ENCODE measurements at regions not wholly inside any gene's neighbourhood (a gene's known extent, or its start where the extent isn't known, plus 50 kb on each side); places are given as distances from the start of the nearest gene placed in this dataset.

DNA sequence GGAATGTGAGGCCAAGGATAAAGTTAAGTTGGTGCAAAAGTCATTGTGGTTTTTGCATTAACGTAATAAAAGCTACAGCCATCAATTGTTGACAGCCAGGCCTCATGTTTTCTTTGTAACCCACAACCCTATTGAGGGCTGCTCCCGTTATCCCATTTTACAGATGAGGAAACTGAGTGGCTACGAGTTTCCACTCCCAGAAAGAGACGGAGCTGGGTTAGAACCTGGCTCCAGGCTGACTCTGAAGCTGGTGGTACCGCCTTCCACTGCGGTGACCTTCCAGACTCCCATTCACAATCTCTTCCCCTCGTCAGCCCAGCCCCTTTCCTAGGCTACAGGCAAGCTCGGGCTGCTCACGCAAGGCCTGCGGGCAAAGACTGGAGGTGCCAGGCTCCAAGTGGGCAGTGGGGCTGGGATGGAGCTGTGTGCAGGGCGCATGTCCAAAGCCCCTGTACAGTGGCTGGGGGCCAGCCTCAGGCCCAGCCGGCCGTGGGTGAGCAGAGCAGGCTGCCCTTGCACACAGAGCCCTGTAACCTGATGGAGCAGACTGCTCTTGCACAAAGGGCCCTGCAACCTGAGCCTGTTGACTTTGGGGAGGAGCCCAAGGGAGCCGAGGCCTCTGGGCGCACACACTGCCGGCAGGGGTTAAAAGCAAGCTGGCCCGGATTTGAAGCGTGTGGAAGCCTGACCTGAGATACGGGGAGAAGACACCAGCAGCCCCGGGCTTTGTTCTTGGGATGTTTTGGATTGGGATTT, 97.4 kb upstream of the TMPRSS2 start (continued):
- TF ChIP-seq, protein P1, sequence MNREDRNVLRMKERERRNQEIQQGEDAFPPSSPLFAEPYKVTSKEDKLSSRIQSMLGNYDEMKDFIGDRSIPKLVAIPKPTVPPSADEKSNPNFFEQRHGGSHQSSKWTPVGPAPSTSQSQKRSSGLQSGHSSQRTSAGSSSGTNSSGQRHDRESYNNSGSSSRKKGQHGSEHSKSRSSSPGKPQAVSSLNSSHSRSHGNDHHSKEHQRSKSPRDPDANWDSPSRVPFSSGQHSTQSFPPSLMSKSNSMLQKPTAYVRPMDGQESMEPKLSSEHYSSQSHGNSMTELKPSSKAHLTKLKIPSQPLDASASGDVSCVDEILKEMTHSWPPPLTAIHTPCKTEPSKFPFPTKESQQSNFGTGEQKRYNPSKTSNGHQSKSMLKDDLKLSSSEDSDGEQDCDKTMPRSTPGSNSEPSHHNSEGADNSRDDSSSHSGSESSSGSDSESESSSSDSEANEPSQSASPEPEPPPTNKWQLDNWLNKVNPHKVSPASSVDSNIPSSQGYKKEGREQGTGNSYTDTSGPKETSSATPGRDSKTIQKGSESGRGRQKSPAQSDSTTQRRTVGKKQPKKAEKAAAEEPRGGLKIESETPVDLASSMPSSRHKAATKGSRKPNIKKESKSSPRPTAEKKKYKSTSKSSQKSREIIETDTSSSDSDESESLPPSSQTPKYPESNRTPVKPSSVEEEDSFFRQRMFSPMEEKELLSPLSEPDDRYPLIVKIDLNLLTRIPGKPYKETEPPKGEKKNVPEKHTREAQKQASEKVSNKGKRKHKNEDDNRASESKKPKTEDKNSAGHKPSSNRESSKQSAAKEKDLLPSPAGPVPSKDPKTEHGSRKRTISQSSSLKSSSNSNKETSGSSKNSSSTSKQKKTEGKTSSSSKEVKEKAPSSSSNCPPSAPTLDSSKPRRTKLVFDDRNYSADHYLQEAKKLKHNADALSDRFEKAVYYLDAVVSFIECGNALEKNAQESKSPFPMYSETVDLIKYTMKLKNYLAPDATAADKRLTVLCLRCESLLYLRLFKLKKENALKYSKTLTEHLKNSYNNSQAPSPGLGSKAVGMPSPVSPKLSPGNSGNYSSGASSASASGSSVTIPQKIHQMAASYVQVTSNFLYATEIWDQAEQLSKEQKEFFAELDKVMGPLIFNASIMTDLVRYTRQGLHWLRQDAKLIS (CRISPR knock-in tag; IDR thresholded peaks at IDR 0.05), result no peak
- TF ChIP-seq FOXK2 (IDR thresholded peaks at IDR 0.05), result no peak
- TF ChIP-seq ZNF816 (CRISPR knock-in tag; IDR thresholded peaks at IDR 0.05; ENCODE audit: borderline replicate concordance), result no peak
- TF ChIP-seq, protein P2, sequence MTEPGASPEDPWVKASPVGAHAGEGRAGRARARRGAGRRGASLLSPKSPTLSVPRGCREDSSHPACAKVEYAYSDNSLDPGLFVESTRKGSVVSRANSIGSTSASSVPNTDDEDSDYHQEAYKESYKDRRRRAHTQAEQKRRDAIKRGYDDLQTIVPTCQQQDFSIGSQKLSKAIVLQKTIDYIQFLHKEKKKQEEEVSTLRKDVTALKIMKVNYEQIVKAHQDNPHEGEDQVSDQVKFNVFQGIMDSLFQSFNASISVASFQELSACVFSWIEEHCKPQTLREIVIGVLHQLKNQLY (CRISPR knock-in tag; IDR thresholded peaks at IDR 0.05), result no peak
- TF ChIP-seq SP4 (CRISPR knock-in tag; IDR thresholded peaks at IDR 0.05), result 0 out of 2 replicates have a peak, but pooled peaks have one; percentile 38
- no peak for TF ChIP-seq SKI (IDR thresholded peaks at IDR 0.05; ENCODE audit: partially characterized antibody)
- no peak; the same call in 1 of the 2 replicates for TF ChIP-seq ZNF121 (CRISPR knock-in tag; IDR thresholded peaks at IDR 0.05)
- TF ChIP-seq SRSF9 (IDR thresholded peaks at IDR 0.05; ENCODE audit: borderline replicate concordance, insufficient read depth, low read depth, low read length, poor library complexity, severe bottlenecking), result no peak
- no peak for TF ChIP-seq SRY (CRISPR knock-in tag; IDR thresholded peaks at IDR 0.05)
- peak; percentile 70; the same call in 1 of the 2 replicates for TF ChIP-seq ZNF264 (CRISPR knock-in tag; IDR thresholded peaks at IDR 0.05)
- TF ChIP-seq NR1H2 (CRISPR knock-in tag; IDR thresholded peaks at IDR 0.05; ENCODE audit: borderline replicate concordance, low read depth), result no peak
- no peak for TF ChIP-seq ZSCAN30 (CRISPR knock-in tag; IDR thresholded peaks at IDR 0.05)
- TF ChIP-seq MAFG (CRISPR knock-in tag; IDR thresholded peaks at IDR 0.05), result no peak
- TF ChIP-seq, protein P3, sequence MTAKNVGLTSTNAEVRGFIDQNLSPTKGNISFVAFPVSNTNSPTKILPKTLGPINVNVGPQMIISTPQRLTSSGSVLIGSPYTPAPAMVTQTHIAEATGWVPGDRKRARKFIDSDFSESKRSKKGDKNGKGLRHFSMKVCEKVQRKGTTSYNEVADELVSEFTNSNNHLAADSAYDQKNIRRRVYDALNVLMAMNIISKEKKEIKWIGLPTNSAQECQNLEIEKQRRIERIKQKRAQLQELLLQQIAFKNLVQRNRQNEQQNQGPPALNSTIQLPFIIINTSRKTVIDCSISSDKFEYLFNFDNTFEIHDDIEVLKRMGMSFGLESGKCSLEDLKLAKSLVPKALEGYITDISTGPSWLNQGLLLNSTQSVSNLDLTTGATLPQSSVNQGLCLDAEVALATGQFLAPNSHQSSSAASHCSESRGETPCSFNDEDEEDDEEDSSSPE (CRISPR knock-in tag; IDR thresholded peaks at IDR 0.05), result peak; percentile 43; the same call in 1 of the 2 replicates
- peak; percentile 33; the same call in 1 of the 2 replicates for TF ChIP-seq ZNF350 (CRISPR knock-in tag; IDR thresholded peaks at IDR 0.05; ENCODE audit: borderline replicate concordance, low read depth)
- no peak; the same call in 1 of the 2 replicates for TF ChIP-seq FOXC1 (CRISPR knock-in tag; IDR thresholded peaks at IDR 0.05; ENCODE audit: borderline replicate concordance)
- no peak for TF ChIP-seq ZNF446 (CRISPR knock-in tag; IDR thresholded peaks at IDR 0.05)
- TF ChIP-seq MBNL3 (CRISPR knock-in tag; conservative IDR thresholded peaks at IDR 0.05), result no peak
- peak; percentile 78; the same call in 1 of the 2 replicates for TF ChIP-seq PITX1 (CRISPR knock-in tag; IDR thresholded peaks at IDR 0.05)
- no peak; the same call in 1 of the 2 replicates for TF ChIP-seq HIVEP1 (CRISPR knock-in tag; IDR thresholded peaks at IDR 0.05)
- no peak for TF ChIP-seq MYNN (CRISPR knock-in tag; IDR thresholded peaks at IDR 0.05; ENCODE audit: low read depth)
- TF ChIP-seq, protein P4, sequence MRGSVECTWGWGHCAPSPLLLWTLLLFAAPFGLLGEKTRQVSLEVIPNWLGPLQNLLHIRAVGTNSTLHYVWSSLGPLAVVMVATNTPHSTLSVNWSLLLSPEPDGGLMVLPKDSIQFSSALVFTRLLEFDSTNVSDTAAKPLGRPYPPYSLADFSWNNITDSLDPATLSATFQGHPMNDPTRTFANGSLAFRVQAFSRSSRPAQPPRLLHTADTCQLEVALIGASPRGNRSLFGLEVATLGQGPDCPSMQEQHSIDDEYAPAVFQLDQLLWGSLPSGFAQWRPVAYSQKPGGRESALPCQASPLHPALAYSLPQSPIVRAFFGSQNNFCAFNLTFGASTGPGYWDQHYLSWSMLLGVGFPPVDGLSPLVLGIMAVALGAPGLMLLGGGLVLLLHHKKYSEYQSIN (CRISPR knock-in tag; IDR thresholded peaks at IDR 0.05; ENCODE audit: borderline replicate concordance), result no peak
- TF ChIP-seq ZNF251 (CRISPR knock-in tag; IDR thresholded peaks at IDR 0.05), result no peak
- TF ChIP-seq ZSCAN12 (CRISPR knock-in tag; IDR thresholded peaks at IDR 0.05), result no peak
- no peak for TF ChIP-seq ZFP41 (CRISPR knock-in tag; IDR thresholded peaks at IDR 0.05; ENCODE audit: borderline replicate concordance)

All from HepG2 (cell line).